ENCODE measurements at regions not wholly inside any gene's neighbourhood (a gene's known extent, or its start where the extent isn't known, plus 50 kb on each side); places are given as distances from the start of the nearest gene placed in this dataset.

- TF ChIP-seq CTCF (IDR thresholded peaks at IDR 0.05) (no peak), POLR2A (IDR thresholded peaks at IDR 0.05) (no peak)
Measured at GRCh38 chr13:47081246-47081645, 184.4 kb upstream of the HTR2A start.

All from adrenal gland (tissue), 5 donors.